ENCODE measurements at regions not wholly inside any gene's neighbourhood (a gene's known extent, or its start where the extent isn't known, plus 50 kb on each side); places are given as distances from the start of the nearest gene placed in this dataset.
"Not testable (repeated sequence)": the region's sequence is repeated elsewhere in the genome, so short reads cannot be mapped to it uniquely, and the experiment has no call there.

DNA sequence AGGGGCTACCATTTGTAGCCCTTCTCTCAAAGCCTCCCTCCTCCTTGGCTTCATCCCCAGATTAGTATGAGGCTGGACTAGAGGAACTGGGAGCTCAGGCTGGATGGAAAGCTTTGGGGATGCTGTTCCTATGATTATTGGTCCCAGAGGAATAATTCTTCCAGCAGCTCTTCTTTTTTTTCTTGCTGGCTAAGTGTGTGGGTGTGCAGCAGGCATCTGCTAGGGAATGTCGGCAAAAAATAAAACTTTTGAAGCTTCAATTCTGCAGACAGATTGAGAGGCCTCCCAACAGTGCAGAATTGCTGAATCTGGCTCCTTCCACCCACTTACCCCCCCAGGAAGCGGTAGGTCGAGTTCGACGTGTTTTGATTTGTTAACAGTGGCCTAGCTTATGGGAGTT is 138.5 kb upstream of the ANKRD28 start:
- no peak overlapping the region for H2AFZ ChIP-seq (ENCODE audit: control insufficient read depth, low read length)
- H3K36me3 ChIP-seq (ENCODE audit: control insufficient read depth in 2 of 2, extremely low read depth in 1 of 2, insufficient read depth in 2 of 2, low read length in 2 of 2), result no peaks in the 10 kb centered on the region
- TF ChIP-seq EZH2 (IDR thresholded peaks at IDR 0.05; ENCODE audit: low read length), result no peak
- TF ChIP-seq, protein P1, sequence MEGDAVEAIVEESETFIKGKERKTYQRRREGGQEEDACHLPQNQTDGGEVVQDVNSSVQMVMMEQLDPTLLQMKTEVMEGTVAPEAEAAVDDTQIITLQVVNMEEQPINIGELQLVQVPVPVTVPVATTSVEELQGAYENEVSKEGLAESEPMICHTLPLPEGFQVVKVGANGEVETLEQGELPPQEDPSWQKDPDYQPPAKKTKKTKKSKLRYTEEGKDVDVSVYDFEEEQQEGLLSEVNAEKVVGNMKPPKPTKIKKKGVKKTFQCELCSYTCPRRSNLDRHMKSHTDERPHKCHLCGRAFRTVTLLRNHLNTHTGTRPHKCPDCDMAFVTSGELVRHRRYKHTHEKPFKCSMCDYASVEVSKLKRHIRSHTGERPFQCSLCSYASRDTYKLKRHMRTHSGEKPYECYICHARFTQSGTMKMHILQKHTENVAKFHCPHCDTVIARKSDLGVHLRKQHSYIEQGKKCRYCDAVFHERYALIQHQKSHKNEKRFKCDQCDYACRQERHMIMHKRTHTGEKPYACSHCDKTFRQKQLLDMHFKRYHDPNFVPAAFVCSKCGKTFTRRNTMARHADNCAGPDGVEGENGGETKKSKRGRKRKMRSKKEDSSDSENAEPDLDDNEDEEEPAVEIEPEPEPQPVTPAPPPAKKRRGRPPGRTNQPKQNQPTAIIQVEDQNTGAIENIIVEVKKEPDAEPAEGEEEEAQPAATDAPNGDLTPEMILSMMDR (optimal IDR thresholded peaks at IDR 0.05 in 1 of 3, IDR thresholded peaks at IDR 0.05 in 1 of 3, conservative IDR thresholded peaks at IDR 0.05 in 1 of 3; ENCODE audit: extremely low read depth in 1 of 3, insufficient read depth in 2 of 3, low read length in 3 of 3), result no peak
- H3K9me1 ChIP-seq (ENCODE audit: control insufficient read depth, extremely low read depth, insufficient read depth, low read length), result no peaks in the 10 kb centered on the region
- H3K4me2 ChIP-seq (ENCODE audit: control insufficient read depth, extremely low read depth, insufficient read depth, low read depth, low read length), result no peak overlapping the region
- no peak for FAIRE-seq
- no peaks in the 10 kb centered on the region for H3K9me3 ChIP-seq (ENCODE audit: control insufficient read depth, low read depth, low read length)
- no peaks in the 10 kb centered on the region for H3K27me3 ChIP-seq (ENCODE audit: control insufficient read depth, extremely low read depth, insufficient read depth, low read length)
- no peaks in the 10 kb centered on the region for H3K79me2 ChIP-seq (ENCODE audit: control insufficient read depth, insufficient read depth, low read length)
- no peak overlapping the region for H3K27ac ChIP-seq (ENCODE audit: control insufficient read depth, insufficient read depth, low read length)
- H4K20me1 ChIP-seq (ENCODE audit: control insufficient read depth, extremely low read depth, insufficient read depth, low read length), result no peaks in the 10 kb centered on the region
- no peak overlapping the region for H3K9ac ChIP-seq (ENCODE audit: control insufficient read depth, extremely low read depth, insufficient read depth, low read length)
- DNase-seq (ENCODE audit: low read depth, low spot score), result no peak
- dilution Hi-C loops (cut with MboI; ENCODE audit: extremely low pct_ligation_motif_present, low sequenced_read_pairs), result no loop called here
- no peaks in the 10 kb centered on the region for H3K4me1 ChIP-seq (ENCODE audit: control insufficient read depth, extremely low read depth, insufficient read depth, low read length)
- H3K4me3 ChIP-seq (ENCODE audit: control insufficient read depth in 2 of 3, extremely low read depth in 1 of 3, insufficient read depth in 2 of 3, low read depth in 1 of 3, low read length in 3 of 3), result no peak overlapping the region

DNA sequence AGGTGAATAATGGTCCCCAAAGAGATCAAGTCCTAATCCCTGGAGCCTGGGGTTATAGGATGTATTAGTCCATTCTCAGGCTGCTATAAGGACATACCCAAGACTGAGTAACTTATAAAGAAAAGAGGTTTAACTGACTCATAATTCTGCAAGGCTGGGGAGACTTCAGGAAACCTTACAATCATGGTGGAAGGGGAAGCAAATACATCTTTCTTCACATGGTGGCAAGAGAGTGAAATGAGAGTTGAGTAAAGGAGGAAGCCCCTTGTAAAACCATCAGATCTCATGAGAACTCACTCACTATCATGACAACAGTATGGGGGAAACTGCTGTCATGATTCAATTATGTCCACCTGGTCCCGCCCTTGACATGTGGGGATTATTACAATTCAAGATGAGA is 142.9 kb upstream of the ANKRD28 start:
- H3K4me2 ChIP-seq (ENCODE audit: control insufficient read depth, extremely low read depth, insufficient read depth, low read depth, low read length), result no peak overlapping the region
- no peak for DNase-seq (ENCODE audit: low read depth, low spot score)
- no peaks in the 10 kb centered on the region for H3K9me1 ChIP-seq (ENCODE audit: control insufficient read depth, extremely low read depth, insufficient read depth, low read length)
- no peaks in the 10 kb centered on the region for H4K20me1 ChIP-seq (ENCODE audit: control insufficient read depth, extremely low read depth, insufficient read depth, low read length)
- TF ChIP-seq, protein P1 (optimal IDR thresholded peaks at IDR 0.05 in 1 of 3, IDR thresholded peaks at IDR 0.05 in 1 of 3, conservative IDR thresholded peaks at IDR 0.05 in 1 of 3; ENCODE audit: extremely low read depth in 1 of 3, insufficient read depth in 2 of 3, low read length in 3 of 3), result no peak
- no peak overlapping the region for H3K27ac ChIP-seq (ENCODE audit: control insufficient read depth, insufficient read depth, low read length)
- no peak overlapping the region for H3K4me3 ChIP-seq (ENCODE audit: control insufficient read depth in 2 of 3, extremely low read depth in 1 of 3, insufficient read depth in 2 of 3, low read depth in 1 of 3, low read length in 3 of 3)
- no peaks in the 10 kb centered on the region for H3K36me3 ChIP-seq (ENCODE audit: control insufficient read depth in 2 of 2, extremely low read depth in 1 of 2, insufficient read depth in 2 of 2, low read length in 2 of 2)
- FAIRE-seq, result no peak
- H3K9me3 ChIP-seq (ENCODE audit: control insufficient read depth, low read depth, low read length), result no peaks in the 10 kb centered on the region
- no peaks in the 10 kb centered on the region for H3K27me3 ChIP-seq (ENCODE audit: control insufficient read depth, extremely low read depth, insufficient read depth, low read length)
- H3K79me2 ChIP-seq (ENCODE audit: control insufficient read depth, insufficient read depth, low read length), result no peaks in the 10 kb centered on the region
- H2AFZ ChIP-seq (ENCODE audit: control insufficient read depth, low read length), result no peak overlapping the region
- dilution Hi-C loops (cut with MboI; ENCODE audit: extremely low pct_ligation_motif_present, low sequenced_read_pairs), result no loop called here
- no peaks in the 10 kb centered on the region for H3K4me1 ChIP-seq (ENCODE audit: control insufficient read depth, extremely low read depth, insufficient read depth, low read length)
- no peak overlapping the region for H3K9ac ChIP-seq (ENCODE audit: control insufficient read depth, extremely low read depth, insufficient read depth, low read length)

DNA sequence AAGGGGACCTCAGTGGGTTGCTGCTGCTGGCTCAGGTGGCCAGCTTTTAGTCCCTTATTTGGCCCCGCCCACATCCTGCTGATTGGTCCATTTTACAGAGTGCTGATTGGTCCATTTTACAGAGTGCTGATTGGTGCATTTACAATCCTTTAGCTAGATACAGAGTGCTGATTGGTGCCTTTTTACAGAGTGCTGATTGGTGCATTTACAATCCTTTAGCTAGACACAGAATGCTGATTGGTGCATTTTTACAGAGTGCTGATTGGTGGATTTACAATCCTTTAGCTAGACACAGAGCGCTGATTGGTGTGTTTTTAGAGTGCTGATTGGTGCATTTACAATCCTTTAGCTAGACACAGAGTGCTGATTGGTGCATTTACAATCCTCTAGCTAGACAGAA is 143.7 kb upstream of the ANKRD28 start:
- H3K27me3 ChIP-seq (ENCODE audit: control insufficient read depth, extremely low read depth, insufficient read depth, low read length); DNase-seq (ENCODE audit: low read depth, low spot score); H3K9me1 ChIP-seq (ENCODE audit: control insufficient read depth, extremely low read depth, insufficient read depth, low read length); H3K36me3 ChIP-seq (ENCODE audit: control insufficient read depth in 2 of 2, extremely low read depth in 1 of 2, insufficient read depth in 2 of 2, low read length in 2 of 2); H3K4me3 ChIP-seq (ENCODE audit: control insufficient read depth in 2 of 3, extremely low read depth in 1 of 3, insufficient read depth in 2 of 3, low read depth in 1 of 3, low read length in 3 of 3); H3K4me2 ChIP-seq (ENCODE audit: control insufficient read depth, extremely low read depth, insufficient read depth, low read depth, low read length); dilution Hi-C loops (cut with MboI; ENCODE audit: extremely low pct_ligation_motif_present, low sequenced_read_pairs); H3K9me3 ChIP-seq (ENCODE audit: control insufficient read depth, low read depth, low read length); H4K20me1 ChIP-seq (ENCODE audit: control insufficient read depth, extremely low read depth, insufficient read depth, low read length); H3K9ac ChIP-seq (ENCODE audit: control insufficient read depth, extremely low read depth, insufficient read depth, low read length); H3K4me1 ChIP-seq (ENCODE audit: control insufficient read depth, extremely low read depth, insufficient read depth, low read length); H3K79me2 ChIP-seq (ENCODE audit: control insufficient read depth, insufficient read depth, low read length); FAIRE-seq; H2AFZ ChIP-seq (ENCODE audit: control insufficient read depth, low read length); H3K27ac ChIP-seq (ENCODE audit: control insufficient read depth, insufficient read depth, low read length): not testable (repeated sequence)

Measured in keratinocyte (primary cell).